Inflammatory macrophage treated with lipopolysaccharide for 4 hours (primary cell): ENCODE measurements at regions not wholly inside any gene's neighbourhood (a gene's known extent, or its start where the extent isn't known, plus 50 kb on each side); places are given as distances from the start of the nearest gene placed in this dataset.

Source experiments
- DNase-seq: peaks from one replicate; pipeline ENCODE4 v3.0.0-alpha.2; 2020

GRCh38 chr1:38716229-38716628 lies 143.3 kb downstream of the RRAGC start:
- DNase-seq: no peak

GRCh38 chr1:38715415-38715814 lies 144.2 kb downstream of the RRAGC start:
- no peak for DNase-seq

GRCh38 chr1:38712046-38712445 lies 147.5 kb downstream of the RRAGC start:
- DNase-seq: no peak

GRCh38 chr1:38708701-38709258 lies 150.8 kb downstream of the RRAGC start:
- DNase-seq: no peak

- no peak for DNase-seq
Measured at GRCh38 chr1:38701088-38701487, 158.5 kb downstream of the RRAGC start.

GRCh38 chr1:38700077-38700470 lies 159.5 kb downstream of the RRAGC start:
- DNase-seq: no peak

GRCh38 chr1:38699330-38700076 lies 160.1 kb downstream of the RRAGC start:
- no peak for DNase-seq

GRCh38 chr1:38697387-38697786 lies 162.2 kb downstream of the RRAGC start:
- DNase-seq: no peak

- no peak for DNase-seq
Measured at GRCh38 chr1:38696371-38696770, 163.2 kb downstream of the RRAGC start.

GRCh38 chr1:38693759-38694158 lies 165.8 kb downstream of the RRAGC start:
- DNase-seq: no peak

GRCh38 chr1:38693031-38693430 lies 166.5 kb downstream of the RRAGC start:
- DNase-seq: no peak

GRCh38 chr1:38690790-38691449 lies 168.7 kb downstream of the RRAGC start:
- no peak for DNase-seq

- no peak for DNase-seq
Measured at GRCh38 chr1:38686927-38687255, 172.7 kb downstream of the RRAGC start.

- no peak for DNase-seq
Measured at GRCh38 chr1:38686167-38686926, 173.2 kb downstream of the RRAGC start.

- DNase-seq: no peak
Measured at GRCh38 chr1:38685388-38685787, 174.2 kb downstream of the RRAGC start.

GRCh38 chr1:38680801-38681510 lies 178.6 kb downstream of the RRAGC start:
- DNase-seq: no peak

- no peak for DNase-seq
Measured at GRCh38 chr1:38677756-38678155, 181.8 kb downstream of the RRAGC start.

GRCh38 chr1:38677311-38677710 lies 182.3 kb downstream of the RRAGC start:
- DNase-seq: no peak

- DNase-seq: no peak
Measured at GRCh38 chr1:38672692-38673091, 186.9 kb downstream of the RRAGC start.

GRCh38 chr1:38671221-38671620 lies 188.4 kb downstream of the RRAGC start:
- no peak for DNase-seq

- DNase-seq: no peak
Measured at GRCh38 chr1:38670544-38671122, 188.9 kb downstream of the RRAGC start.

- DNase-seq: no peak
Measured at GRCh38 chr1:38667626-38668025, 191.9 kb downstream of the RRAGC start.

- no peak for DNase-seq
Measured at GRCh38 chr1:38662126-38662525, 197.4 kb downstream of the RRAGC start.
